HG02870 (cell line): ENCODE measurements at regions not wholly inside any gene's neighbourhood (a gene's known extent, or its start where the extent isn't known, plus 50 kb on each side); places are given as distances from the start of the nearest gene placed in this dataset.

Experiments
- ATAC-seq: cut with Tn5 transposase; IDR thresholded peaks from one replicate; pipeline ENCODE4 v1.9.1; 2021; ENCODE audit warnings: mild to moderate bottlenecking, moderate library complexity; ENCODE audit not compliant: unreplicated experiment

DNA sequence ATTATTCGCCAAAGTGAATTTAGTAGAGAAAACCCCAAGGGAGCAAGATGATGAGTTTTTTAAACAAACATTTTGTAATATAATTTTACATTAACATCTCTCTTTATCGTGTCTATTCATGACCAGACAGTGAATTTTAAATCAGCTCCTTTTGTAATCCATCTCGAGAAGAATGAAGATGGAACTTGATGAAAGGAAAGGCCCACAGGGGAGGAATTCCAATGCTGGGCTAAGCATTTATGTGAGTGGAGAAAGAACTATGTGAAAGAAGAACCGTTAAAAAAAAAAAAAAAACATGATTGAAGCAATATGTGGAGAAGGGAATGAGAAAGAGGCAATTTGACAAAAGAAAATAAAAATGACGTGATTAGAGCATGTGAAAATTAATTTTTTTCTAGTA, 170.6 kb downstream of the KCTD12 start:
- ATAC-seq, result no peak

DNA sequence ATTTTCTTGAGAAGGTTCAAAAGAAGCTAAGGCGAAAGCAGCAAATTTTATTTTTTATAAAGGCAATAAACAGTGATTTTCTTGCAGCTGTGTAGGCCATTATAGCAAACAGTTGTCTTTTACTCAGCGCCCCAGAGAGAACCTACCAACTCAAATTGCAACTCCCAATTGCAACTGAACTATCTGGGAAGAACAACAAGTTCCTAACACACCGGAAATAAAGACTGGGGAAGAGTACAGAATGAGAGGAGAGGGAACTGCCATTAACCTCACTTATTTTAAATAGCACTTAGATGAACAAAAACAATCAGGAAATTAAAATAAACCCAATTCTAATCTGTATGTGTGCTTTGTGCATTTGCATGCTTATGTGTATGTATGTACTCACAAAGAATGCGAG, 171.1 kb downstream of the KCTD12 start:
- ATAC-seq, result no peak

DNA sequence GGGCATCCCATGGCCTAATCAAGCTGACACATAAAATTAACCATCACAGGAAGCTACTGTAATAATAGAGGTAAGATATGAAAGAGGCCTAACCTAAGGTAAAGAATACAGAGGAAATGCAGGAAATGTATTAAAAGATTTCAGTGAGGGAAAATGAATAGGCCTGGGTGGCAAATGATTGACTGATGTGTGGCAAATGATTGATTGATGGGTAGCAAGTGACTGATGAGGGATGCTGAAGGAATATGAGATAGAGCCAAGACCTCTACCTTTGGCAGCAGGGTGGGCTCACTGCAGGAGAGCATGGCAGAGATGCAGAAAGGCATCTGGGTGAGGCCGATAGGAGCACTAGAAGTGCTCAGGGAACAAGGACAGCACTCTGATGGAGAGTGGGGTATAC, 172.9 kb downstream of the KCTD12 start:
- no peak for ATAC-seq

DNA sequence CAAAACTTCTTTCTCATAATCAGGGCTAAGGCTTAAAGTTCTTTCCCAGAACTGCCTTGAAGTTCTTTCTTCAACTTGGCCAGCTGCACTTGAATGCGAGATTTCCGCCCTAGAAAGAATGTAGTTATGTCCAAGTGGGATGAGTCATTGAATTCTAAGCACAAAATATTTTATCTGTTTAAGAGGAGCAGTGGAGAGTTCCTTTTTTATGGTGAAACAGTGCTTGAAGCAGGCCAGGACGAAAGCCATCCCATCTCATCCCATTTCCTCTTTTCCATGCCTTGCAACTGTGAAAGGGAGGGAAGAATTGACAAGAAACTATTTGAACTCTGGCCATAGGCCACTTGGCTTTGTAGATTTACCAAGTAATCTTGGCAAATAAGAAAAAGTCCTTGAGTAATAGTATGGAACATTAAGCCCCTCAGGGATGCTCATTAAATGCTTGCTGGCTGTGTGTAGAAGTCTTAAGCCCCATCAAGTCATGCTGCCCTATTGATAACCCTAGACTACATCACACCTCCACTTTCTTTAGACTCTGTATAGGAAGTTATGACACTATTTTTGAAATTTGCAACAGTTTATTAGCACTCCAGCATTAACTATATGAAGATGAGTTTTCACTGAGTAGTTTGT, 174.5 kb downstream of the KCTD12 start:
- no peak for ATAC-seq

DNA sequence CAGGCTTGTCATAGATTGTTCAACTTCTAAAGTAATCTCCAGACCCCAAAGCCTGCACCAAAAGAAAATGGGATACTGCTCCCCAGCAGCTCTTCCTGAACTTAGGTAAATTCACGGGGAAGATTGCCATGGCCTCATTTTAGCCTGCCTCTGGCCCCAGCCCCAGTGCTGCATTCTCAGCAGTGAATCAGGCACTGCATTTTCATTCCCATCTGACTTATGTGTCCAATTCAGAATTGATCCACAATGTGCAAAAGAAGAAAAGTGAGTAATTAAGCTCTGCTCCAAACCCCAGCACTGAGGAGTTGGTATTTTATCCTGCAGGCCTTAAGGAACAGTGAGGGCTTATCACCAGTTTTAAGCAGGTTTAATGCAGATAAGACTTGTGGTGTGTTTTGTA, 176.4 kb downstream of the KCTD12 start:
- ATAC-seq, result no peak

DNA sequence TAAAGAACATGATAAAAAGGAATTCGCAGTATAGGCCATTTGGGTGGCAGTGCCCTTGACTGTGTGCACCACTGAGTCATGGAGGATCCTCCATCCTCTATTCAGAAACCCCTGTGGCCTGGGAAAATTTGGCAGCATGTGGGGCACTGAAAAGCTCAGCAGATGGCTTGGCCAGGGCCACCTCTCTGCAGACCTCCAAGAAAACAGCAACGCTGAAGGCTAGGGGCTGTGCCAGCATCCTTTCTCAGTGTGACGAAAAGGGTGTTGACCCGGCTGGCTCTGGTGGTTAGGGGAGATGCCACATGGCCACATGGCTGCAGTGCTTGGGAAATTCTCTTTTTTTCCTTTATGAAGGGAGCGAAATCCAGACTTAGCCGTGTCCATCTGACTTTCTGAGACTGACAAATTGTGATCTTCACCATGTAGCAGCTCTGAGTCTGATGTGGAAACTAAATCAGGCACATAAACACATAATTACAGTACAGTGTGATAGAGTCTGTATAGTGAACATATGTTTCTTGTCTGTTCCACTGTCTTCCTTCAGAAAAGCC, 178.0 kb downstream of the KCTD12 start:
- no peak for ATAC-seq

DNA sequence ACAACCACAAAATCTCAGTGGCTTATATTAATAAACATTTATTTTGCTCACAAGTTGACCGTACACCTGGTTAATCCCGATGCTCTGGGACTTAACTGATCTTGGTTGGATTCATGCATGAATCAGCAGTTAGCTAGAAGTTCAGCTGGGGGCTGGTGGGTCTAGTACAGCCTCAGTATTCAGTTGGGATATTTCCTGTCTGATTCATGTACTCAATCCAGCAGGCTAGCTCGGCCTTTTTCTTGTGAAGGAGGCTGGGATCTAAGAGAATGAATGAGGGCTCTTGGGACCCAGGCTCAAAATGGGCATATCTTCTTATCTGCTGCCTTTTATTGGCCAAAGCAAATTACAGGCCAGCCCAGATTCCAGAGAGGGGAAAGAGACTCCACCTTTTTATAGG, 178.8 kb downstream of the KCTD12 start:
- no peak for ATAC-seq

DNA sequence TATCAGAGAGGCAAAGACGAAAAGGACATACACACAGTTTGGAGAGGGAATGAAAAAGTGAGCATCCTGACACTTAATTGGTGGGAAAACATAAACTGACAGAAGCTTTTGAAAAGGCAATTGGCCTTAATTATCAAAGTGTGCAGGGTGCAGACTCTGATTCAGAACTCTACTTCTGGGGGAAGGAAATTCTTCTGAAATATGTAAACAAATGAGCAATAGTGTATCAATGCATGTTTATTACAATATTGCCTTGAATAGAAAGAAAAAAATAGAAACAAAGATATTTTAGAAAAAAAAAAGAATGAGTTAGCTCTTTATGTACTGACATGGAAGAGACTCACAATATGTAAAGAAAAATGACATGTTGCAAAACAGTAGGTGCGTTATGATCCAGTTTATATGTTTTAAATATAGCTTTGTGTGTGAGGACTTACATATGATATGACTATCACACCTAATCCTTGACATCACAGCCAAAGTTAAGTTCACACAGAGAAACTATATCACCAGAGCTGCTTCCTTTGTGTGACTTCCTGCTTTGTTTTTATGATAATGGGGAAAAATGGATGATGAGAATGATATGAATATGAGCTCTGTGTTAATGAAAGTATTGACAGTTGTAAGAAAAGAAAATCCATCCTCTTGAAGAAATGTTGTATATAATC, 182.4 kb downstream of the KCTD12 start:
- ATAC-seq, result no peak

DNA sequence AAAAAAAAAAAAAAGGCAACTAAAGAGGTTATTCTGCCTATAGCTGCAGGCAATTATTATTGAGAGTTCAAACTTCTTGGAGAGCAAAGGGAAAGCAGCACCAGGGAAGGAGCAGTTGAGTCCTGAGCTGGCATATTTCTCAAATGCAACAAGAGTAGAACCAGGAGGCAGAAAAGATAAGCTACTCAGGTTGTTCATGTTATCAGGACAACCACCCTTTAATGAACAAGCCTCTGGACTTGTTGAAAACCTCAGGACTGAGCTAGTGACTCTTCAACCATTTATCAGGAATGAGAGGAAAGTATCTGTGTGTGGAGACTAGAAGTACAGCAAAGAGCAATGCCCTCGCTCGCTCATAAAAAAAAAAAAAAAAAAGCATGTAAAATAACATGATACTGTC, 183.0 kb downstream of the KCTD12 start:
- ATAC-seq, result no peak

DNA sequence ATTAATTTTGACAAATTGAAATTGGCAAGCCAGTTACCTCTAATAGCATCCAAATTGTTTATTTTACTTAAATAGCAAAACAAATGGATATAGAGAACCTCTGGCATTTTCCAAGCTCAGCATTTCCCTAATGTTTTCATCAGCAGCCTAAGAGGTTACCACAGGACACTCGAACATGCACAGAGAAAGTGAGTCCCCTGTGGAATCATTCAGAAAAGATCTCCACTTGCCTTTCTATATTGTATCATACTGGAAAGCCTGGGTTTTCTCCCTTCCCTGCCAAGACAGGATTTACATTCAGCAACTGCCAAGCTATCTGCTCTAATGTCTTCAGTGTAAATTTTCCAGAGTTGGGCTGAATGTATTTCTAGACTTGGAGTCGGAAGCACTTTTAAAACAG, 188.9 kb downstream of the KCTD12 start:
- ATAC-seq, result no peak

DNA sequence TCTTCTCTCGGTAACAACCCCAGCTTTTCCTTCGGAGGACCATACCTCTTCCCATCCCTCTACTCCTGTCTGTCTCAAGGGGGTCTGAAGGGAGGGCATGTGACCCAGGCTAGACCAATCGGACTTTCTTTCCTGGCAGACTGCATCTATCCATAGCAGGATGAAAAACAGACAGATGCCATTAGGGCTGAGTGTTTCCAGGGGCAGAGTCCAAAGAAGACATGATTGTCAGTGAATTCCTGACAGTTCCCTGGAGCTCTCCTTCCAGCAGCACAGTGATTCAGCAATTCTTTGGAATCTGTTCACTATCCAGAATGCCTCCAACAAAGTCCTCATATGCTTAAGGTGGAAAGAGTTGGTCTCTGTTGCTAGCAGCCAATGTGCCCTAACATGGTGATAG, 189.8 kb downstream of the KCTD12 start:
- ATAC-seq, result no peak

DNA sequence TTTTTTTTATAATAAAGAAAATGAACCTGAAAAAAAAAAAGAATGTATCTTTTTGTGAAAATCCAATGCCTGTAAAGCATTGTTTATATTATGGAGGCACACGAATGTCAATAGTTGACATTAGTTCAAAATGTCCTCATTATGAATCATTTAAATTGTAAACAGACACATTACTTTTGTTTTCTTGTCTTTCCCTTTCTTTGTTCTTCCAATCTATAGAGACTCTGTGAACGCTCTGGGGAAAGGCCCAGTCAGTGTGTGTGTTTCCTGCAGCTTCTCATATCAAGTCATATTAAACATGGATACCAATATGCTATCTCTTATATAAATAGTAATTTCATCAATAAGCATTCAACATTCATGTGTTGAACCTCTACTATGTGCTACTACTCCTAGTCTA, 193.1 kb downstream of the KCTD12 start:
- ATAC-seq, result no peak

DNA sequence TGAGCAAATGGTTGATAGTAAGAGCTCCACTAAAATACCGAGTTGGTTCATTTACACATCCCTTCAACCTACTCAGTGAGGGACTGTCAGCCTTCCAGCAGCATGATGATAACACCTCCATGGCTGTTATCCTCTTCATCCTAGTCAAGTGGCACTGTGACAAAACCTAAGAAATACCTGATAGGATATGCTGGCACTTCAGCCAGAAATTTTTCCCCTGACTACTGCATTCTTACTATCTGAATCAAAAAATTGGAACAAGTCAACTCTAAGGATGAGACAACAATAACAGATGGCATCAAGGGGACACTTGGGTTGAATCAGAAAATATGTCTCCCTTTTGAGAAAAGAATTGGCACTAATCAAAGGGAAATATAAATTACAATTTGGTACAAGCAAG, 193.9 kb downstream of the KCTD12 start:
- ATAC-seq, result no peak

DNA sequence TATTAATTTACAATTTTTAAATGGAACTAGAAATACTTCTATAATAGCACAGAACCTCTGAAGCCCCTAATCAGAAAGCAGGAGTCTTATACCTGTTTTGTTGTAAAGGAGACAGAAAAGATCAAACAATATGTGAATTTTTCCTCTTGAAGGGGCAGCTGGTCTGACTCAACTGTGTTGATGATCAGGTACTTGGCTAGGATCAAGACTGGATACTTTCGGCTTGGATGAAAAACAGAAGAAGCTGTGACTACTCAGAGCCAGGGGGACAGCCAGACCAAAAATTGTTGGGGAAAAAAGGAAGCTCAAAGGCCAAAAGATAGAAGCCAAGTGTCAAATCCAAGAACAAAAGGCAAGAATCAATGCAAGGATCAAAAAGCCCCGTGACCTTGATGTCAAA, 195.6 kb downstream of the KCTD12 start:
- no peak for ATAC-seq

DNA sequence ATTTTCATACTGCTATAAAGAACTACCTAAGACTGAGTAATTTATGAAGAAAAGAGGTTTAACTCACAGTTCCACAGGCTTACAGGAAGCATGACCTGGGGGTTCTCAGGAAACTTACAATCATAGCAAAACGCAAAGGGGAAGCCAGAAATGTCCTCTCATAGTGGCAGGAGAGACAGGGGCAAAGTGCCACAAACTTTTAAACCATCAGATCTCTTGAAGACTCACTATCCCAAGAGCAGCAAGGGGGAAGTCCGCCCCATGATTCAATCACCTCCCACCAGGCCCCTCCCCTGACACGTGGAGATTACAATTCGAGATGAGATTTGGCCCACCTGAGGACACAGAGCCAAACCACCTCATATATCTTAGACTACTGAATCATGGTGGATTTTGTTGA, 198.7 kb downstream of the KCTD12 start:
- ATAC-seq, result no peak

DNA sequence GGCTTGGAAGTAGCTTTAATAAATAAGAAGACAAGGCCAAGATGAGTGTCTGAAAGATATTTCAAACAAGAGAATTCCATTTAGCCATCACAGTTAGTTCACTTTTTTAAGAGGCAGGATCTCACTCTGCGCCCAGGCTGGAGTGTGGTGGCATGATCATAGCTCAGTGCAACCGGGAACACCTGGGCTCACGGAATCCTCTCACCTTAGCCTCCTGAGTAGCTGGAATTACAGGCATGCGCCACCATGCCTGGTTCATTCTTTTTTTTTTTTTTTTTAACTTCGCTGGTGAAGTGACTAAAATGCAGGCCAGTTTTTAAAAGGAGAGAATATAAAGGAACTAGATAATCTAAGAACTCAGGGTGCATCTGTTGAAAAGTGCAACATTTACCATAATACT, 200.3 kb downstream of the KCTD12 start:
- ATAC-seq, result no peak

DNA sequence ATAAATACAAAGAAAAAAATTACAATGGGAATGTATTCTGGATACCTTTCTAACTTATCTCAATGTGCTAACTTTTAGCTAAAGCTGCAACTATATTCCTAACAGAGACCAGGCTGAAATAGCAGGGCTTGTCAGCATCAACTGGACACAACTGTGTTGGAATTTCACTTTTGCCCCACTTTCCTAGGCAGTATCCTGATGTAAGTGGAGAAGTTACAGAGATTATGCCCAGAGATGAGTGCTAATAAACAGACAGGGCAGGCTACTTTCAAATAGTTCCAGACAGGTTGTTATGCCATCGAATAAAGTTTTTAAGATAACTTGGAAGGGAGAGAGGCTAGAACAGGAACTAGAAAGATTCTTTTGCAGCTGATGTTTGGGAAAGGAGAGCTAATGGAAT, 201.9 kb downstream of the KCTD12 start:
- no peak for ATAC-seq

DNA sequence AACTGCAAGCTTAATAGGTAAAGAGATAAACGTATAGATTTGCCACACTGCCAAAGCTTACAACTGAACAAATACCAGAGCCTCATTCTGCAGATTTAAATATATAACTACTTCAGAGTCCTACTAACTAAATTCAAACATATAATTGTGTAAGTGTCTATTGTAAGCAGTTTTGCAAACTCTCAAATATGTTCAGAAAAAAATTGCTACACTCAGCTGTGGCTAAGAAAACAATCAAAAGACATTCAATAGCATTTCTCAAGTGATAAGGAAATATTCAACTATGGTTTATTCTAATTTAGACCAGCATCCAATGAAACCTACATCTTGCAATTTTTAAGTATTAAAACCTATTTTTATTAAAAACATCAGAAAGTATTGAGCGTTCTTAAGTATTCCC, 202.4 kb downstream of the KCTD12 start:
- ATAC-seq, result no peak

DNA sequence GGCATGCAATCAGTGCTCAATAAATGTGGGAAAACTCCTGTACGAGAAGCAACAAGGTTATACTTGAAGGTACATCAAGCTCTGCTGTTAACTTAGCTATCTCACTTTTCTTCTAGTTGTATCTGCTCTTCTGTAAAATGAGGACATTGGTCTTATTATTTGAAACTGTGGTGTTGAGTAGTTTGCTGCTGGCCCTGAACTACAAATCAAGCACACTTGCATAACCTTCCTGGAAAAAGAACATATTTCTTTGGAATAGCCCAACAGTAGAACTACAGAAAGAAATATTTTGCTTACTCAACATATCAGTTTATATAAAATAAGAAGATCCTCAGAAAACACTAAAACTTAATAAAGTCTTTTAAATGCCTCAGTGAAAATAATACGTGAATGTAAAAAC, 203.0 kb downstream of the KCTD12 start:
- ATAC-seq, result no peak

DNA sequence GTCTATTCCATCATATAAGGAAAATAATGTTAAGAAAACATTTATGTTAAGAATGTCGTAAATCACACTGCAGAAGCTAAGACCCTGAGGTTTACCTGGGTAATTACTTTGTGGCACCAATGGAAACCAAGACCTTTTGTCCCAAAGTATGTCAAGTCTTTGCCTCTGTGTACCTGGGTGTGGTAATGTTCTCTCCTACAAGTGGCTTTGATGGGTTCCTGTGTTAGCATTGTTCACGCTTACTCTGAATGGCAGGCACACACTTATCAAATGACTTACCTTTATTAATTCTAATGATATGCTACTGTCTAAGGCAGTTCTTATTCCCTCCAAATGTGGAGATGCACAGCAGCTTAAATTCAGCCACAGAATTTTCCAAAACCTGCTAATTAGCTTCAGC, 206.1 kb downstream of the KCTD12 start:
- ATAC-seq, result no peak

DNA sequence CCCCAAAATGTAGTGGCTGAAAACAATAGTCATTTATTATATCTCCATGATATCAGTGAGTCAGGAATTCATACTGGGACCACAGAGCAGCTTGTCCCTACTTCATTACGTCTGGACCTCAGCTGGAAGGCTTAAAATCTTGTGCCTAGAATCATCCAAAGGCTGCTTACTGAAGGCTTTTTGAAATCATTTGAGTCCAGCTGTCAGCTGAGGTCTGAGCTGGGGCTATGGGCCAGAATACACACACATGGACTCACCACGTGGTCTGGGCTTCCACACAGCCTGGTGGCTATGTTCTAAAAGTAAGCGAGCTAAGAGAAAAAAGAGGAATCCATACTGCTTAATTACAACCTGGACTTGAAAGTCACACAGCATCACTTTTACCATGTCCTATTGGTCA, 209.2 kb downstream of the KCTD12 start:
- ATAC-seq, result no peak

DNA sequence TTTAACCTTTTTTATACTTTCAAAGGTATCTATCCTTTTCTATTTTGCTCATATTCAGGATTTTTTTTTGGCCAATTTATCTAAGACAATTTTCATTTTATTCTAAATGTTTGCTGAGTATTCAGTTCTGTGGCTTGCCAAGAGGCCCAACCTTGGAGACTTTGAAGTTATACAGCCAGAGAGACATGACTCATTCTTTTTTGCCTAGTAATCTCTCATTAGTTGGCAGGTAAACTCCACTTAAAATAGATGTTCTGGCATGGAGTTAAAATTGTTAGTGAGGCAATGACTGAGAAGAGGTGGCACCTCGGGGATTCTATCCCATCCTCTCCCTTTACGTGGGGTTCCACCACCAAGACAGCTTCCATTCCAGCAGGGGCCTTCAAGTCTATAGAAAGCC, 213.8 kb downstream of the KCTD12 start:
- no peak for ATAC-seq

DNA sequence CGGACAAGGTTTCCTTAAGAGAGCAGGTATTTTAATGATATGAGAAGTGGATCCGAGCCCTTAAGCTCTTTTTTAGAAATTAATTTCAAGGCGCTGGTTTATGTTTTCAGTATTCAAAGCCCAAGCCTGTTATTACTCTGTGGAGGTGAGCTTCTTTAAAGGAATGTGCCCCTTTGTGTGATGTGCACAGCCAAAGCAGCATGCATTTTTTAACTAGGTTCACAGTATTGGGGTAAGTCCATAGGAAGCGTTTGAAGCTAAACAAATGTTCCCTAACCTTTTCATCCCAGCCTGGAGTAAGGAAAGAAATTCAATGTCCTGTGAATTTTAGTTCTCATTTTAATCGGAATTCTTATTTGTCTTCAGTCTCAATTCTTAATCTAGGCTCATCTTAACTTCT, 217.5 kb downstream of the KCTD12 start:
- ATAC-seq, result no peak
